ENCODE measurements at regions not wholly inside any gene's neighbourhood (a gene's known extent, or its start where the extent isn't known, plus 50 kb on each side); places are given as distances from the start of the nearest gene placed in this dataset.

DNA sequence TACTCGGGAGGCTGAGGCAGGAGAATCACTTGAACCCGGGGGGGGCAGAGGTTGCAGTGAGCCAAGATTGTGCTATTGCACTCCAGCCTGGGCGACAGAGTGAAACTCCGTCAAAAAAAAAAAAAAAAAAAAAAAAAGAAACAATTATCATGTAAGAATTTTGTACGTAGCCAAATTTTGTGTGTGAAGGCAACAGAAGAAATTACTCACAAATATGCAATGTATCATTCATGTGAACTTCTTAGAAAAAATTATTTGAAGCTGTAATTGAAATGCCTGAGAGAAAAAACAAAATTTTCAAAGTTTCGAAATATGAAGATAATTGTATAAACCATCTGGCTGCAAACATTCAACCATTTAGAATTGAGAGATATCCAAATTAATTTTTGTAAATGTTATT, 204.8 kb upstream of the PARD3B start:
- Histone ChIP-seq H3K27ac (no peak overlapping the region), H3K27me3 (no peaks in the 10 kb centered on the region), H3K4me1 (replicated peaks in 1 of 2) (no peaks in the 10 kb centered on the region), H3K9me3 (replicated peaks in 1 of 3) (no peaks in the 10 kb centered on the region), H3K36me3 (replicated peaks in 1 of 2) (no peaks in the 10 kb centered on the region), H3K4me3 (no peak overlapping the region)
- TF ChIP-seq, protein P1, sequence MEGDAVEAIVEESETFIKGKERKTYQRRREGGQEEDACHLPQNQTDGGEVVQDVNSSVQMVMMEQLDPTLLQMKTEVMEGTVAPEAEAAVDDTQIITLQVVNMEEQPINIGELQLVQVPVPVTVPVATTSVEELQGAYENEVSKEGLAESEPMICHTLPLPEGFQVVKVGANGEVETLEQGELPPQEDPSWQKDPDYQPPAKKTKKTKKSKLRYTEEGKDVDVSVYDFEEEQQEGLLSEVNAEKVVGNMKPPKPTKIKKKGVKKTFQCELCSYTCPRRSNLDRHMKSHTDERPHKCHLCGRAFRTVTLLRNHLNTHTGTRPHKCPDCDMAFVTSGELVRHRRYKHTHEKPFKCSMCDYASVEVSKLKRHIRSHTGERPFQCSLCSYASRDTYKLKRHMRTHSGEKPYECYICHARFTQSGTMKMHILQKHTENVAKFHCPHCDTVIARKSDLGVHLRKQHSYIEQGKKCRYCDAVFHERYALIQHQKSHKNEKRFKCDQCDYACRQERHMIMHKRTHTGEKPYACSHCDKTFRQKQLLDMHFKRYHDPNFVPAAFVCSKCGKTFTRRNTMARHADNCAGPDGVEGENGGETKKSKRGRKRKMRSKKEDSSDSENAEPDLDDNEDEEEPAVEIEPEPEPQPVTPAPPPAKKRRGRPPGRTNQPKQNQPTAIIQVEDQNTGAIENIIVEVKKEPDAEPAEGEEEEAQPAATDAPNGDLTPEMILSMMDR (IDR thresholded peaks at IDR 0.05): no peak
- no peak for TF ChIP-seq POLR2A (IDR thresholded peaks at IDR 0.05)
- intact Hi-C loops (cut with DNase I): no loop called here
- no peak for DNase-seq
- 78 to 90% (median 82%) methylated on average over 6 of the region's 6 CpGs for WGBS, 4 donors

DNA sequence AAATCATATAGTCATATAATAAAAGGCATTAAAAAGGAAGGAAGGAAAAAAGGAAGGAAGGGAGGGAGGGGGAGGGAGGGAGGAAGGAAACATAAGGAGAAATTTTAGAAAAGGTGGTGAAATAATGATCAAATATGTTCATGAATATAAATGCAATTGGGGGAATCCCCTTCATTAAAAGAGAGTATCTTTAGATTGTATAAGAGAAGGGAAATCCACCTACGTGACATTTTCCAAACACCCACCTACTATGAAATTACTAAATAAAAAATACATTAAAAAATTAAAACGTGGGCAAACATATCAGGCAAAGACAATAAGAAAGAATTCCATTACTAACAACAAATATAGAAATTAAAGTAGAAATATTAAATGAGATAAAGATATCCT, 203.4 kb upstream of the PARD3B start:
- no peak for TF ChIP-seq POLR2A (IDR thresholded peaks at IDR 0.05)
- TF ChIP-seq, protein P1 (IDR thresholded peaks at IDR 0.05): no peak
- H3K36me3 ChIP-seq (replicated peaks in 1 of 2): no peaks in the 10 kb centered on the region
- no peaks in the 10 kb centered on the region for H3K4me1 ChIP-seq (replicated peaks in 1 of 2)
- H3K27ac ChIP-seq: no peak overlapping the region
- H3K4me3 ChIP-seq: no peak overlapping the region
- intact Hi-C loops (cut with DNase I): no loop called here
- no peaks in the 10 kb centered on the region for H3K27me3 ChIP-seq
- H3K9me3 ChIP-seq (replicated peaks in 1 of 3): no peaks in the 10 kb centered on the region
- no peak for DNase-seq
- 45 to 79% (median 71%) methylated on average over 2 of the region's 2 CpGs for WGBS, 4 donors

DNA sequence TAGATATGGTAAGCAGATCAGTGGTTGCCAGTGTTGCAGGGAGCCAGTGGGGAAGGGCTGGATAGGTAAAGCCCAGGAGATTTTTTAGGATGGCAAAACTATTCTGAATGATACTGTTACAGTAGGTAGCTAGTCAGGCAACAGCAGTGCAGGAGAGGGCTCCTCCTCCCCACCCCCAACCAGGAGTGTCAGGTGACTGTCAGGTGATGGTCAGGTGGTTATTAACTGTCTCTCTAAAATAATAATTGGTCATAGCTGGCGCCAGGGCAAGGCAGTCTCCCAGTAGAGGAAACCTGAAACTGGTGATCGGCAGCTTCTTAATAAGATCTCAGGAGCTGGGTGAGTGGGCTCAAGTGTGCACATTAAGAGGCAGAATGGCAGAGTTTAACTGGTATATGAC, 201.6 kb upstream of the PARD3B start:
- no peaks in the 10 kb centered on the region for H3K9me3 ChIP-seq (replicated peaks in 1 of 3)
- intact Hi-C loops (cut with DNase I): no loop called here
- no peaks in the 10 kb centered on the region for H3K27me3 ChIP-seq
- no peak for DNase-seq
- H3K36me3 ChIP-seq (replicated peaks in 1 of 2): no peaks in the 10 kb centered on the region
- no peak overlapping the region for H3K27ac ChIP-seq
- no peak overlapping the region for H3K4me3 ChIP-seq
- H3K4me1 ChIP-seq (replicated peaks in 1 of 2): no peaks in the 10 kb centered on the region
- WGBS, 4 donors: 92 to 98% (median 93%) methylated on average over 2 of the region's 2 CpGs
- no peak for TF ChIP-seq POLR2A (IDR thresholded peaks at IDR 0.05)
- TF ChIP-seq, protein P1 (IDR thresholded peaks at IDR 0.05): no peak

DNA sequence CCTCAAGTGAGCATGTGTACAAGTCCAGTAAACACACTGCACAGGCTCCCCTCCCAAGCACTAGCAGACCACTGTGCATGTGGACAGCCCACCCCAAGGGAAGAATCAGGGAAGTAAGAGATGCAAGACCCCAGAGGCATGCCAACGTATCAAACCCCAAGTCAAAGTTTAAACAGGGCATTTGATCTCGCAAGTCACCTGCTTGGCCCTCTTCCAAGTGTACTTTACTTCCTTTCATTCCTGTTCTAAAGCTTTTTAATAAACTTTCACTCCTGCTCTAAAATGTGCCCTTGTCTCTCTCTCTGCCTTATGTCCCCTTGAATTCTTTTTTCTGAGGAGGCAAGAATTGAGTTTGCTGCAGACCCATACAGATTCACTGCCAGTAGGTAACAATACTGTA, 201.2 kb upstream of the PARD3B start:
- no peak for DNase-seq
- no peak for TF ChIP-seq POLR2A (IDR thresholded peaks at IDR 0.05)
- TF ChIP-seq, protein P1 (IDR thresholded peaks at IDR 0.05): no peak
- Histone ChIP-seq H3K27ac (no peak overlapping the region), H3K27me3 (no peaks in the 10 kb centered on the region), H3K4me1 (replicated peaks in 1 of 2) (no peaks in the 10 kb centered on the region), H3K36me3 (replicated peaks in 1 of 2) (no peaks in the 10 kb centered on the region), H3K4me3 (no peak overlapping the region), H3K9me3 (replicated peaks in 1 of 3) (no peaks in the 10 kb centered on the region)
- WGBS, 4 donors: 48 to 59% (median 54%) methylated on average over 2 of the region's 2 CpGs
- intact Hi-C loops (cut with DNase I): no loop called here
